Aorta (tissue), 5 donors: ENCODE measurements at regions not wholly inside any gene's neighbourhood (a gene's known extent, or its start where the extent isn't known, plus 50 kb on each side); places are given as distances from the start of the nearest gene placed in this dataset.
A peak's percentile ranks its signal among the peaks of the same experiment; 100 is the strongest.

Experiments
- ATAC-seq: fragments of 200-7000 bp; cut with Tn5 transposase; one replicate; pipeline ENCODE4 v1.9.1; 2022; ENCODE audit warnings: moderate library complexity; ENCODE audit not compliant: low FRiP score
- DNase-seq, 2 donors: peaks; one replicate each; pipeline ENCODE4 v3.0.0-alpha.2; 2020
- H3K27ac ChIP-seq, 2 donors: one replicate each; pipeline ENCODE4 v1.5.1; 2013; ENCODE audit warnings: low read length in 2 of 2, mild to moderate bottlenecking in 2 of 2, moderate library complexity in 2 of 2, control low read depth in 1 of 2, inconsistent platforms in 1 of 2, low read depth in 1 of 2
- H3K27me3 ChIP-seq, 2 donors: one replicate each; pipeline ENCODE4 v1.6.1; 2013; ENCODE audit warnings: control low read depth in 1 of 2, low read length in 1 of 2, mild to moderate bottlenecking in 1 of 2, moderate library complexity in 1 of 2; ENCODE audit not compliant: insufficient read depth in 2 of 2, control insufficient read depth in 1 of 2
- H3K36me3 ChIP-seq, 2 donors: one replicate each; pipeline ENCODE4 v1.6.1; 2013; ENCODE audit warnings: control low read depth in 1 of 2, low read length in 1 of 2, mild to moderate bottlenecking in 1 of 2; ENCODE audit not compliant: insufficient read depth in 2 of 2, control insufficient read depth in 1 of 2
- H3K4me1 ChIP-seq, 2 donors: one replicate each; pipeline ENCODE4 v1.6.1; 2013; ENCODE audit warnings: low read length in 2 of 2, control low read depth in 1 of 2, mild to moderate bottlenecking in 1 of 2, moderate library complexity in 1 of 2; ENCODE audit not compliant: insufficient read depth in 2 of 2, control insufficient read depth in 1 of 2
- H3K4me3 ChIP-seq, 2 donors: one replicate each; pipeline ENCODE4 v1.5.1; 2013; ENCODE audit warnings: low read length in 2 of 2, control low read depth in 1 of 2, mild to moderate bottlenecking in 1 of 2
- H3K9me3 ChIP-seq: one replicate; pipeline ENCODE4 v1.6.1; 2013; ENCODE audit warnings: mild to moderate bottlenecking, low read length; ENCODE audit not compliant: control insufficient read depth
- WGBS, 2 donors: extraction: QIAGEN DNeasy Blood & Tissue Kit; methylation state at CpG; one replicate each; pipeline ENCODE4 v1.1.7; 2013; 5-methylcytosine and 5-hydroxymethylcytosine counted together
- intact Hi-C, 2 donors: fragments of 100-400 bp; cut with DNase I; formaldehyde crosslinking; loops; one replicate each; pipeline versions ENCODE4 v1.14.2 to v1.15.0; 2022
- donor health status: healthy with polysubstance abuse.
- donor health status: Bipolar disorder and iron deficiency.
- donor health status: DM: no; HTN: no; CAD: no.
- donor health status: DM: no; HTN: no; CAD: no.
- donor health status: DM: yes; HTN: yes; CAD: no.

DNA sequence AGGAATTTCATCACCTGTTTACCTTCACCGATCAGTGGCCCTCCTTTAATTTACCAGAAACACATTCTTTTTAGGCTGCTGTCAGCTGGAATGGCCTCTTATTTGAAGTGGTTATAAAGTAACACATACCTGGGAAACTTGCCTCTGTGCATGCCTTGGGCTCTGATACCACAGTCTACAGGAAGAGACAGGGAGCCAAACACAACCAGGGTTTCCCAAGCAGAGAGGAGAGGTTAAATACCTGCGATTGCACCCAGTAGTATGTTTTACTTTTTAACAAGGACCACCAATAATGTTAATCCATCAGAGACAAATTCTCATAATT lies 444.0 kb upstream of the SGCG start:
- intact Hi-C loops = no loop called here
- H3K4me3 ChIP-seq = no peak overlapping the region
- H3K27ac ChIP-seq = no peak overlapping the region
- ATAC-seq (no peak), DNase-seq (no peak)
- H3K9me3 ChIP-seq = no peaks in the 10 kb centered on the region
- H3K36me3 ChIP-seq = no peaks in the 10 kb centered on the region
- H3K4me1 ChIP-seq = no peaks in the 10 kb centered on the region
- WGBS, 2 donors = 64 to 73% methylated on average over 2 of the region's 2 CpGs
- no peaks in the 10 kb centered on the region for H3K27me3 ChIP-seq

DNA sequence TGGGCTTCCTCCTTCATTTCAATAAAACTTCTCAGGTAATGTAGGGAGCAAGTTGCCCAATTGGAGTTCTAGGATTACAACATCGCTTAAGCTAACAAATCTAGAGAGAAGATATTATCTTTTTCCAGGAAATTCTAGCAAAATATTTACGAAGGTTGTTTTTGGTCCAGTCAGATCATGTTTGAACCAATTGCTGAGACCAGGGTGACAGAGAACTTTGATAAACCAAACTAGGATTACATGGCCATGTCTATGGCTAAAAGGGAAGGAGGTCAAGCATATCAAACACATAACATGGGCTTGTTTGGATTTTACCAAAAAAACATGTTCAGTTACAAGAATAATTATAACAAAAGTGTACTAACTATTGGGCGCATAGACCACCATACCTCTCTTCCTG lies 442.4 kb upstream of the SGCG start:
- ATAC-seq (no peak), DNase-seq (no peak)
- intact Hi-C loops = no loop called here
- H3K4me1 ChIP-seq = no peaks in the 10 kb centered on the region
- no peaks in the 10 kb centered on the region for H3K9me3 ChIP-seq
- no peaks in the 10 kb centered on the region for H3K27me3 ChIP-seq
- WGBS, 2 donors = 91 to 94% methylated on average over 3 of the region's 3 CpGs
- no peak overlapping the region for H3K27ac ChIP-seq
- H3K4me3 ChIP-seq = no peak overlapping the region
- H3K36me3 ChIP-seq = no peaks in the 10 kb centered on the region

DNA sequence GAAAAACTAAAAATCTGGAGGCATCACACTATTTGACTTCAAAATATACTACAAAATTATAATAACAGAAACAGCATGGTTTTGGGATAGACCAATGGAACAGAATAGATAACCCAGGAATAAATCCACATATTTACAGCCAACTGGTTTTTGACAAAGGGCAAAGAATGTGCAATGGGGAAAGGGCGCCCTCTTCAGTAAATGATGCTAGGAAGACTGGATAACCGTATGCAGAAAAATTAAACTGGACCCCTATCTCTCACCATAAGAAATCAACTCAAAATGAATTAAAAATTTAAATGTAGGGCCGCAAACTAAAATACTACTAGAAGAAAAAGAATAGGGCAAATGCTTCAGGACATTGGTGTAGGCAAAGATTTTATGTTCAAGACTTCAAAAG lies 440.5 kb upstream of the SGCG start:
- Histone ChIP-seq H3K27ac (no peak overlapping the region), H3K4me3 (no peak overlapping the region), H3K4me1 (no peaks in the 10 kb centered on the region), H3K9me3 (no peaks in the 10 kb centered on the region), H3K36me3 (no peaks in the 10 kb centered on the region), H3K27me3 (no peaks in the 10 kb centered on the region)
- 59% methylated on average over 3 of the region's 3 CpGs for WGBS, 2 donors
- DNase-seq (no peak), ATAC-seq (no peak)
- intact Hi-C loops = no loop called here

DNA sequence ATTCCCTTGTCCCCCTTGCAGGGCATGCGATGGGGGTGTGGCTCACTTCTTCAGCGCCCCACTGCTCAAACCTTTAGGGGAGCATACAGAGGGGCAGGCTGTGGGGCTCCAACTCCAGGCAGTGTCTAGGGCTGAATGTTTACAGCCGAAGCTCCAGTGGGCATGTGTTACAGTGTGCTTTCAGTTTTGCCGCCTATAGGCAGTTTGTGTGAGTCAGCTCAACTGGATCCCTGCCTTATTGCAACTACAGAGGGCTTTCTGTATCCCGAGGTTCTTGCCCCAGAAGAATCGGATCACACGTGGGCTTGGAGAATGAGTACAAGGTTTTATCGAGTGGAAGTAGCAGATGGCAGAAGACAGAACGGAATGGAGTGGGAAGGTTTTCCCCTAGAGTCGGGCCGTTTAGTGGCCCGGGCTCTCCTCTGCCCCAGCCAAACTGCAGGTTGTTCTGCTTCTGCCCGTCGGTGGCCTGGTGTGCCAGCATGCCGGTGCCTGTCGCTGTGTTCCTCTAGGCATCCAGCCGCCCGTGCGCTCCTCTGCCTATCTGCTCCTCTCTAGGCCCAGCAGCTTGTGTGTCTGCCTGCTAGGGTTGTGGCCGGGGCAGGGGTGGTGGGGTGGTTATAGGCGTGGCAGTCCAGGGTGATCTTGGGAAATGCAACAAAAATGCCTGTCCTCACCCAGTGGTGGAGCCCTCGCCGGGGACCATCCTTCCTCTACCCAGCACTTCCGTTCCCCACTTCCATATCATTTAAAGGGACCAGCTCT lies 435.9 kb upstream of the SGCG start:
- Histone ChIP-seq H3K27ac (no peak overlapping the region), H3K36me3 (no peaks in the 10 kb centered on the region), H3K27me3 (no peaks in the 10 kb centered on the region), H3K4me3 (no peak overlapping the region), H3K9me3 (no peaks in the 10 kb centered on the region), H3K4me1 (no peaks in the 10 kb centered on the region)
- DNase-seq (no peak), ATAC-seq (peak; percentile 48)
- 92 to 94% methylated on average over 24 of the region's 24 CpGs for WGBS, 2 donors
- intact Hi-C loops = no loop called here

DNA sequence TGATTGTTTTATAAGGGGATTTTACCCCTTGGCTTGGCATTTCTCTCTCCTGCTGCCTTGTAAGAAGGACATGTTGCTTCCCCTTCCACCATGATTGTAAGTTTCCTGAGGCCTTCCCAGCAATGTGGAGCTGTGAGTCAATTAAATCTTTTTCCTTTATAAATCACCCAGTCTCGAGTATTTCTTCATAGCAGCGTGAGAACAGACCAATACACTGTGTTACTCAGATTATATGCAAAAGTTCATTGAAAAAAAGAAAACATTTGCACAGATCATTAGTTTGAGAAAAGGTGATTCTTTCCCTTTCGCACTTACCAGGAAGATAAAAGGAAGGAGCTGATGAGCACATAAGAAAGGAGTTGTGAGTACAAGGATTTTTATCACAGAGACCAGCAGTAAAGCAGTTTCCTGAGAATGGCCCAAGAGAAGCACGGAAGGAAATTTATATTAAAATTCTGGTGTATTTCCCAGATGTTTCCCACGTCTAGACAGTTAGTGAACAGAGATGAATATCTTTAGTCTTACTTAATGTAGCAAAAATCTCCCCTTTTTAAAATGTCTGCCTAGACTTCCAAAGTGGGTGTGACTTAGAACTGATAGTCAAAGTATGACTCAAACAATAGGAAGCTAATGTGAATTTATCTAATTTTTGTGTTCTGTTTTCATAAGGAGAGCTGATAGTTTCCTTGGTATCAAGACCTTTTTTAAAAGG lies 431.8 kb upstream of the SGCG start:
- Histone ChIP-seq H3K9me3 (peaks cover 3% of the 10 kb centered on the region), H3K27me3 (peaks cover 0 to 2% of the 10 kb centered on the region in 2 donors), H3K27ac (no peak overlapping the region), H3K4me3 (no peak overlapping the region), H3K36me3 (no peaks in the 10 kb centered on the region), H3K4me1 (no peaks in the 10 kb centered on the region)
- intact Hi-C loops = no loop called here
- ATAC-seq = no peak
- WGBS, 2 donors = 20 to 37% methylated on average over 5 of the region's 5 CpGs
- no peak for DNase-seq

DNA sequence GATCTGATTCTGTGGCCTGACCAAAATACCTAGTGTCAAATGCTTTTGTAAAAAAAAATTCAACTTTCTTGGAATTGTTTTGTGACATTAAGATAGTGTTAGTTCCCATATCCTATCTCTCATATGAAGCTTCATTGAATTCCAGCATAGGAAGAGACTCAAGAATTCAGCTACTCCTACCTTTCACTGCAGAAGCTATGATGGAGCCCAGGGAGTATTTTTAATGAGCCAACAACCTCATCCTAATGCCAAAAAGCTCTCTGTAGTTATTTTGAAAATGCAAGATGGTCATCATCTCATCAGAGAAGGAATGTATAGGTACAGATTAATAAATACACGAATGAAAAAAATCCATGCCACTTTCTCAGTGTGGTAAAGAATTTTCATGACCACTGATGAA lies 431.2 kb upstream of the SGCG start:
- no peak for ATAC-seq
- intact Hi-C loops = loop anchor here in 1 of 2 donors (10.0 kb wide), 1 partner anchor 1115 kb away; no protein-coding TSS in a partner anchor
- H3K4me1 ChIP-seq = no peaks in the 10 kb centered on the region

DNA sequence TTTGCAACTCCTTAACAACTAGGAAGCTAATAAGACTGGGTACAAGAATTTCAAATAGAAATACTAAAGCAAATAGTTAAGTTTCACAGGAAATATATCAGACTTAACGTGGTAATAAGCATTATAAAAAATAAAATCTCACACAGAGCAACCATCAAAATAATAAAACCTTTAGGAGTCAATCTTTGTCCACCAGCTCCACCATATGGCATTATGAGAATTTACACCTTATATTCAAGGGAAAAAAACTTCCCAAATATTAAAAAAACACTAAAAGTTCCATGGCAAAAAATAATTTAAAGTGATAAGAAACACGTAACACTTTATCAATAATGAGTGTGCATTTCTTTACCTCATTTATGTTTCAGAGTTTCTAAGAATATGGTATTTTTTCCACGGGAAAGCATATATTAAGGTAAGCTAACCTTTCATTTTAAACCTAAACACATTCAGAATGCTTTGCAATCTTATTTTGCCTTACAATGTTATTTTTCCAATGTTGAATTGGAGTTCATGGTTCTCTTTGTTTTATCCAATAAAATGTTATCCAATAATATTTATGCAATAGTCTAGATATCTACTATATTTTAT lies 423.2 kb upstream of the SGCG start:
- intact Hi-C loops = loop anchor here (5.0 to 10.0 kb wide), 3 partner anchors 655 to 1123 kb away; no protein-coding TSS in a partner anchor
- Histone ChIP-seq H3K36me3 (no peaks in the 10 kb centered on the region), H3K4me3 (no peak overlapping the region)

More for the DNA sequence above, 431.2 kb upstream of the SGCG start:
- H3K36me3 ChIP-seq = no peaks in the 10 kb centered on the region
- H3K4me3 ChIP-seq = no peak overlapping the region
- 66 to 68% methylated on average over 1 of the region's 1 CpG for WGBS, 2 donors
- no peak for DNase-seq
- no peak overlapping the region for H3K27ac ChIP-seq
- peaks cover 0 to 2% of the 10 kb centered on the region in 2 donors for H3K27me3 ChIP-seq
- peaks cover 3% of the 10 kb centered on the region for H3K9me3 ChIP-seq

DNA sequence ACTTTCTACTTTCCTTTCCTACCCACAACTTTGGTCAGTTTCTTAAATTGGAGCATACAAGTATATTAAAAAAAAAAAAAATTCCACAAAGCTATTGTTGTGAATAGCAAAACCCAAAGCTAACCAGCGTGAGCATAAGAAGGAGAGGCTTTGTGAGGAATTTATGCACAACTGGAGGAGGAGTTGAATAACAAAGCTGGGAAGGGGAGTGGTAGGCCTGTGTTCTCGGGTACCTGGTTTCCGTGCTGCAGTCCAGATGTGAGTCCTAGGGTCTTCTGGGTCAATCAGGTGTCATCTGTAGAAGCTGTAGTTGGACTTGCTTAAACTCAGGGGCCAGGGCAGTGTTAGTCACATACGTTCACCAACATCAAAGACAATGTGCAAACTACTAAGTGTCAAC lies 422.5 kb upstream of the SGCG start:
- no peak for DNase-seq
- intact Hi-C loops = loop anchor here (5.0 to 10.0 kb wide), 3 partner anchors 656 to 1123 kb away; no protein-coding TSS in a partner anchor
- Histone ChIP-seq H3K27me3 (peaks cover 0 to 2% of the 10 kb centered on the region in 2 donors), H3K36me3 (no peaks in the 10 kb centered on the region), H3K9me3 (peaks cover 3% of the 10 kb centered on the region), H3K4me3 (no peak overlapping the region), H3K4me1 (no peaks in the 10 kb centered on the region), H3K27ac (no peak overlapping the region)
- ATAC-seq = no peak
- WGBS, 2 donors = 77 to 82% methylated on average over 4 of the region's 4 CpGs

More for the DNA sequence above, 423.2 kb upstream of the SGCG start:
- 19 to 20% methylated on average over 3 of the region's 3 CpGs for WGBS, 2 donors
- ATAC-seq (no peak), DNase-seq (no peak)
- no peaks in the 10 kb centered on the region for H3K4me1 ChIP-seq
- H3K27ac ChIP-seq = no peak overlapping the region
- H3K9me3 ChIP-seq = peaks cover 3% of the 10 kb centered on the region
- H3K27me3 ChIP-seq = peaks cover 0 to 2% of the 10 kb centered on the region in 2 donors
